ENCODE measurements at regions not wholly inside any gene's neighbourhood (a gene's known extent, or its start where the extent isn't known, plus 50 kb on each side); places are given as distances from the start of the nearest gene placed in this dataset.

GRCh38 chrY:19357249-19357648, 387.3 kb downstream of the KDM5D start:
- no peak for DNase-seq (ENCODE audit: low read depth)

GRCh38 chrY:19356735-19357134, 387.8 kb downstream of the KDM5D start:
- DNase-seq (ENCODE audit: low read depth): no peak

- DNase-seq (ENCODE audit: low read depth): no peak
Observed at GRCh38 chrY:19354857-19355173, 389.7 kb downstream of the KDM5D start.

GRCh38 chrY:19354061-19354856, 390.3 kb downstream of the KDM5D start:
- no peak for DNase-seq (ENCODE audit: low read depth)

GRCh38 chrY:19351616-19352015, 392.9 kb downstream of the KDM5D start:
- DNase-seq (ENCODE audit: low read depth): no peak

GRCh38 chrY:19321701-19322100, 422.8 kb downstream of the KDM5D start:
- DNase-seq (ENCODE audit: low read depth): no peak

GRCh38 chrY:19319135-19319534, 425.4 kb downstream of the KDM5D start:
- no peak for DNase-seq (ENCODE audit: low read depth)

GRCh38 chrY:19317271-19317987, 427.1 kb downstream of the KDM5D start:
- no peak for DNase-seq (ENCODE audit: low read depth)

- DNase-seq (ENCODE audit: low read depth): no peak
Observed at GRCh38 chrY:19307627-19308026, 436.9 kb downstream of the KDM5D start.

GRCh38 chrY:19303136-19303535, 441.4 kb downstream of the KDM5D start:
- no peak for DNase-seq (ENCODE audit: low read depth)

- DNase-seq (ENCODE audit: low read depth): no peak
Observed at GRCh38 chrY:19290925-19291324, 453.6 kb downstream of the KDM5D start.

- DNase-seq (ENCODE audit: low read depth): no peak
Observed at GRCh38 chrY:19274076-19274475, 470.4 kb downstream of the KDM5D start.

- DNase-seq (ENCODE audit: low read depth): no peak
Observed at GRCh38 chrY:19268331-19268730, 476.2 kb downstream of the KDM5D start.

GRCh38 chrY:19265404-19265803, 479.1 kb downstream of the KDM5D start:
- DNase-seq (ENCODE audit: low read depth): no peak

GRCh38 chrY:19262310-19262709, 482.2 kb downstream of the KDM5D start:
- no peak for DNase-seq (ENCODE audit: low read depth)

GRCh38 chrY:19232276-19232994, 458.9 kb upstream of the HSFY2 start:
- no peak for DNase-seq (ENCODE audit: low read depth)

GRCh38 chrY:19220784-19221183, 447.2 kb upstream of the HSFY2 start:
- DNase-seq (ENCODE audit: low read depth): no peak

GRCh38 chrY:19208915-19209314, 435.4 kb upstream of the HSFY2 start:
- DNase-seq (ENCODE audit: low read depth): no peak

- DNase-seq (ENCODE audit: low read depth): no peak
Observed at GRCh38 chrY:19207048-19207447, 433.5 kb upstream of the HSFY2 start.

GRCh38 chrY:19180824-19181223, 407.3 kb upstream of the HSFY2 start:
- no peak for DNase-seq (ENCODE audit: low read depth)

GRCh38 chrY:19168202-19168565, 394.6 kb upstream of the HSFY2 start:
- no peak for DNase-seq (ENCODE audit: low read depth)

GRCh38 chrY:19167319-19168201, 394.0 kb upstream of the HSFY2 start:
- DNase-seq (ENCODE audit: low read depth): no peak
